LHCN-M2 (cell line): ENCODE measurements at regions not wholly inside any gene's neighbourhood (a gene's known extent, or its start where the extent isn't known, plus 50 kb on each side); places are given as distances from the start of the nearest gene placed in this dataset.

Experiments
- DNase-seq: peaks from one replicate; pipeline ENCODE4 v3.0.0-alpha.2; 2012; ENCODE audit warnings: low read depth

DNA sequence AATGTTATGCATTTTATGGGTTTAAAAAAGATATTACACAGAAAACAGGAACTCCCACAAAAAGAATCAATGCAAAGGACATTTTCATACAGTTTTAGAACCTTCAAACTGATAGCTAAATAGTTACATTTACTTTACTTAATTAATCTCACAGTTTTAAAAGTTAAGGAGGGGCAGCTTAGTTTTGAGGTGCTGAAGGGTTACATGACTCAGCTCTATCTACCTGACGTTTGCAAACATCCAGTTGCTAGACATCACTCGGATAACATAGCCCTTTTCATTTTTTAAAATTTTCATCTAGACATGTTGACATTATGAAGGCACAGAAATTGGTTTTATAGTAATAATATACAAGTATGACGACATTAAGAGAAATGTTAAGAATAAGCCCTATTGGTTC lies 53.7 kb upstream of the HSD17B12 start:
- DNase-seq, result no peak
